IPS DF 6.9 (cell line): ENCODE measurements at regions not wholly inside any gene's neighbourhood (a gene's known extent, or its start where the extent isn't known, plus 50 kb on each side); places are given as distances from the start of the nearest gene placed in this dataset.
"Not testable (repeated sequence)": the region's sequence is repeated elsewhere in the genome, so short reads cannot be mapped to it uniquely, and the experiment has no call there.

Experiments used
- DNase-seq: peaks from one replicate; pipeline ENCODE4 v3.0.0-alpha.2; 2013; ENCODE audit warnings: low read depth, low spot score
- H3K27ac ChIP-seq: one replicate; pipeline ENCODE4 v1.5.1; 2013; ENCODE audit warnings: low read length, control low read depth
- H3K27me3 ChIP-seq: 2 replicates; pipeline ENCODE4 v1.6.1; 2013; ENCODE audit warnings: mild to moderate bottlenecking, low read length; ENCODE audit not compliant: control insufficient read depth, insufficient read depth
- H3K36me3 ChIP-seq: 2 replicates; pipeline ENCODE4 v1.6.1; 2013; ENCODE audit warnings: low read length; ENCODE audit not compliant: control insufficient read depth, insufficient read depth
- H3K4me1 ChIP-seq: 2 replicates; pipeline ENCODE4 v1.6.1; 2013; ENCODE audit warnings: low read length; ENCODE audit not compliant: control insufficient read depth, insufficient read depth
- H3K4me3 ChIP-seq: 2 replicates; pipeline ENCODE4 v1.5.1; 2013; ENCODE audit warnings: mild to moderate bottlenecking, low read length
- H3K9me3 ChIP-seq: 2 replicates; pipeline ENCODE4 v1.6.1; 2013; ENCODE audit warnings: low read length, inconsistent platforms; ENCODE audit not compliant: control insufficient read depth, insufficient read depth
- WGBS: extraction: QIAGEN DNeasy Blood & Tissue Kit; methylation state at CpG from one replicate; pipeline ENCODE4 v1.1.7; 2013; ENCODE audit warnings: mixed read lengths, missing lambda C conversion rate; ENCODE audit not compliant: insufficient read length, insufficient coverage; 5-methylcytosine and 5-hydroxymethylcytosine counted together

DNA sequence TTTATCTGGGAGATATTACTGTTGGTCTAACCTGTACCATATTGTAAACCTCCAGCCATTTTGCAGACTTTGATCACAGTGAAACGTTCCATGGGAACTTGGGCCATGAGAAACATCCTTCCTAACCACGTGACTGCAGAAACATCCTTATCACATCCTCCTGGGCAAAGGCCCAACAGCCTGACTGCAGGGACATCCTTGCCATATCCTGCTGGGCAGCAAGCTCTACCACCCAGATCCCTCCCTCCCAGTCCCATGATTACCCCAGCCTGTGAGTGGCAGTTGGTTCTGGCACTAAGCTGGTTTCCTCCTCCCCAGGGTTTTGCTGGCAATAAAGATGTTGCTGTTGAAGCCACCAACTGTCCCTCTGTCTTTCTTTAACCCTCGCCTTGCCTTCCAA, 201.2 kb downstream of the POTEC start:
- not testable (repeated sequence) for H3K4me3 ChIP-seq, H3K36me3 ChIP-seq, DNase-seq, H3K27ac ChIP-seq, H3K27me3 ChIP-seq, H3K9me3 ChIP-seq, H3K4me1 ChIP-seq
- no CpG with 5 or more reads among the region's 3 CpGs for WGBS

DNA sequence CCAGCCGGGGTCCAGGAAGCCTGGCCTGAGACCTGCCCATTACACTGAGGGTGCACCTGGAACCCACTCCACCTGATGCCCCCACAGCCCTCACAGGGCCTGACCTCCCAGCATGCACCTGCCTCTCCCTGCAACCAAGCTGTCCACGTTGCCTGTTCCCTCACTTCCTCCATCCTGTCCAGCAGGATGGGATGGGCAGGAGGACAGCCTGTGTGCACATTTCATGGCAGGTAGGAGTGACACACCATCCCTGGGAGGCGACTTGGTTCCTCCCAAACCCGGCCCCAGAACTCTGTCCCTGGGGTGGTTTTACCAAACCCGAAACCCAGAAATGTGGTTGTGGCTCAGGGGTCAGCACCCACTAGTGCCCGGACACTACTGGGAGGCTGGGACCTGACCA, 203.8 kb upstream of the ZNF519 start:
- not testable (repeated sequence) for DNase-seq, H3K9me3 ChIP-seq, H3K4me3 ChIP-seq, H3K27ac ChIP-seq, H3K27me3 ChIP-seq, H3K36me3 ChIP-seq, H3K4me1 ChIP-seq
- no CpG with 5 or more reads among the region's 6 CpGs for WGBS

DNA sequence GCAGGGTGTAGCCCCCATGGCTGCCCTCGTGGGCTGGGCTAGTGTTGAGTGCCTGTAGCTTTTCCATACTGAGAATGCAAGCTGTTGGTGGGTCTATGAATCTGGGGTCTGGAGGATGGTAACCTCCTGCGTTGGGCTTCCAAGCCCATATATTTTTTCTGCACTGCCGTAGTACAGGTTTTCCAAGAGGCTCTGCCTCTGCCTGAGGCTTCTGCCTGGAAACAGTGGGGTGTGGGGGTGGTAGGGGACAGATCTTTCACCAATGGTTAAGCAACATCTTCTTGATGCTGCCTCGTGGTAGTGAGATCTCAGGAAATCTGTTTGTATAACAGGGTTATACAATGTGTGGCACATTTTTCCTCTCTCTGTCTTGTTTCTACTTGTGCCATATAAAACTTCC, 189.0 kb upstream of the ZNF519 start:
- H3K9me3 ChIP-seq, H3K27ac ChIP-seq, H3K27me3 ChIP-seq, H3K4me1 ChIP-seq, H3K4me3 ChIP-seq, H3K36me3 ChIP-seq, DNase-seq: not testable (repeated sequence)
- no CpG with 5 or more reads among the region's 4 CpGs for WGBS

DNA sequence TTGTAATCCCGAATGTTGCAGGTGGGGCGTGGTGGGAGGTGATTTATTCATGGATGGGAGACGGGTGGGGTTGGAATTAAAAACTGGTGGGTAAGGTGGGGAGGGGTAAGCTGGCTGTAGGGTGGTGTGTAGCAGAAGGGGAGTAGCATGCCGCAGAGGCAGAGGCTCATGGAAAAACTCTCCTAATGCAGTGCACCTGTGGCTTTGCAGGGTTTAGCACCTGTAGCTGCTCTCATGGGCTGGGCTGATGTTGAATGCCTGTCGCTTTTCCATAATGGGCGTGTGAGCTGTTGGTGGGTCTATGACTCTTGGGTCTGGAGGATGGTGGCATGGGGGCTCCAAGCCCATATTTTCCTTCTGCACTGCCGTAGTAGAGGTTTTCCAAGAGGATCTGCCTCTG, 169.0 kb upstream of the ZNF519 start:
- not testable (repeated sequence) for H3K27ac ChIP-seq, DNase-seq, H3K4me3 ChIP-seq, H3K4me1 ChIP-seq, H3K36me3 ChIP-seq, H3K27me3 ChIP-seq, H3K9me3 ChIP-seq
- WGBS: no CpG with 5 or more reads among the region's 7 CpGs

DNA sequence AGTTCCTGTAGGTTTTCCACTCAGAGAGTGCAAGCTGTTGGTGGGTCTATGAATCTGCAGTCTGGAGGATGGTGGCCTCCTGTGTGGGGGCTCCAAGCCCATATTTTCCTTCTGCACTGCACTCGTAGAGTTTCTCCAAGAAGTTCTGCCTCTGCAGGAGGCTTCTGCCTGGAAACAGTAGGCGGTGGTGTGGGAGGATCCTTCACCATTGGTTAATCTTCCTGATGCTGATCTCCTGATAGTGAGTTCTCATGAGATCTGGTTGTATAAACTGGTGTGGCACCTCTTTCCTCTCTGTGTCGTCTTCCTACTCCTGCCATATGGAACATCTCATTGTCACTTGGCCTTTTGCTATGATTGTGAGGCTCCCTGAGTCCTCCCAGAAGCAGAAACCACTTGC, 162.8 kb upstream of the ZNF519 start:
- H3K27ac ChIP-seq, H3K36me3 ChIP-seq, H3K27me3 ChIP-seq, H3K9me3 ChIP-seq, H3K4me3 ChIP-seq, DNase-seq, H3K4me1 ChIP-seq: not testable (repeated sequence)
- no CpG with 5 or more reads among the region's 3 CpGs for WGBS

DNA sequence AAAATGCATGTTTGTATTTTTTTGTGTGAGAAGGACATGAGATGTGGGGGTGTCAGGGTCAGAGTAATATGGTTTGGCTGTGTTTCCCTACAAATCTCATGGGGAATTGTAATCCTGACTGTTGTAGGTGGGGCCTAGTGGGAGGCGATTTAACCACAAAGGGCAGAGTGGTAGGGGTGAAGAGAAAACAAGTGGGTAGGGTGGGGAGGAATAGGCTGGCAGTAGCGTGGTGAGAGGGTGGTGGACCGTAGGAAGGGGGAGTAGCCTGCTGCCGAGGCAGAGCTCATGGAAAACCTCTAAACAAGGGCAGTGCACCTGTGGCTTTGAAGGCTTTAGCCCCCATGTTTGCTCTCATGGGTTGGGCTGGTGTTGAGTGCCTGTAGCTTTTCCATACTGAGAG, 152.8 kb upstream of the ZNF519 start:
- no CpG with 5 or more reads among the region's 4 CpGs for WGBS
- Histone ChIP-seq H3K27me3 (no peaks in the 10 kb centered on the region), H3K36me3 (no peaks in the 10 kb centered on the region), H3K9me3 (no peaks in the 10 kb centered on the region), H3K4me3 (no peak overlapping the region), H3K27ac (no peak overlapping the region), H3K4me1 (no peaks in the 10 kb centered on the region)
- no peak for DNase-seq

DNA sequence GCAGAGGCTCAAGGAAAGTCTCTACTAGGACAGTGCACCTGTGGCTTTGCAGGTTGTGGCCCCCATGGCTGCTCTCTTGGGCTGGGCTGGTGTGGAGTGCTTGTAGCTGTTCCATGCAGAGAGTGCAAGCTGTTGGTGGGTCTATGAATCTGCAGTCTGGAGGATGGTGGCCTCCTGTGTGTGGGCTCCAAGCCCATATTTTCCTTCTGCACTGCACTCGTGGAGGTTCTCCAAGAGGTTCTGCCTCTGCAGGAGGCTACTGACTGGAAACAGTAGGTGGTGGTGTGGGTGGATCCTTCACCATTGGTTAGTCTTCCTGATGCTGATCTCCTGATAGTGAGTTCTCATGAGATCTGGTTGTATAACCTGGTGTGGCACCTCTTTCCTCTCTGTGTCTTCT, 143.2 kb upstream of the ZNF519 start:
- WGBS: no CpG with 5 or more reads among the region's 1 CpG
- H3K36me3 ChIP-seq: not testable (repeated sequence)

DNA sequence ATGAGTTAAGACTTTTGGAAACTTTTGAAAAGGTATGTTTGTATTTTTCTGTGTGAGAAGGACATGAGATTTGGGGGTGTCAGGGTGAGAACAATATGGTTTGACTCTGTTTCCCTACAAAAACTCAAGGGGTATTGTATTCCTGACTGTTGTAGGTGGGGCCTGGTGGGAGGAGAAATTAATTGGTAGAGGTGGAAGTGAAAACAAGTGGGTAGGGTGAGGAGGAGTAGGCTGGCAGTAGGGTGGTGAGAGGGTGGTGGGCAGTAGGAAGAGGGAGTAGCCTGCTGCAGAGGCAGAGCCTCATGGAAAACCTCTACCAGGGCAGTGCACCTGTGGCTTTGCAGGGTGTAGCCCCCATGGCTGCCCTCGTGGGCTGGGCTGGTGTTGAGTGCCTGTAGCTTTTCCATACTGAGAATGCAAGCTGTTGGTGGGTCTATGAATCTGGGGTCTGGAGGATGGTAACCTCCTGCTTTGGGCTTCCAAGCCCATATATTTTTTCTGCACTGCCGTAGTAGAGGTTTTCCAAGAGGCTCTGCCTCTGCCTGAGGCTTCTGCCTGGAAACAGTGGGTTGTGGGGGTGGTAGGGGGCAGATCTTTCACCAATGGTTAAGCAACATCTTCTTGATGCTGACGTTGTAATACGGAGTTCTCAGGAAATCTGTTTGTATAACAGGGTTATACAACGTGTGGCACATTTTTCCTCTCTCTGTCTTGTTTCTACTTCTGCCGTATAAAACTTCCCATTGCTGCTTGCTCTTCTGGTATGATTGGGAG, 133.6 kb upstream of the ZNF519 start:
- whole genome bisulfite sequencing: no CpG with 5 or more reads among the region's 6 CpGs
- not testable (repeated sequence) for H3K36me3 ChIP-seq, DNase-seq, H3K4me1 ChIP-seq, H3K27ac ChIP-seq, H3K27me3 ChIP-seq, H3K9me3 ChIP-seq, H3K4me3 ChIP-seq

More for the DNA sequence above, 143.2 kb upstream of the ZNF519 start:
- not testable (repeated sequence) for H3K4me3 ChIP-seq, H3K4me1 ChIP-seq, H3K9me3 ChIP-seq, DNase-seq, H3K27ac ChIP-seq, H3K27me3 ChIP-seq

DNA sequence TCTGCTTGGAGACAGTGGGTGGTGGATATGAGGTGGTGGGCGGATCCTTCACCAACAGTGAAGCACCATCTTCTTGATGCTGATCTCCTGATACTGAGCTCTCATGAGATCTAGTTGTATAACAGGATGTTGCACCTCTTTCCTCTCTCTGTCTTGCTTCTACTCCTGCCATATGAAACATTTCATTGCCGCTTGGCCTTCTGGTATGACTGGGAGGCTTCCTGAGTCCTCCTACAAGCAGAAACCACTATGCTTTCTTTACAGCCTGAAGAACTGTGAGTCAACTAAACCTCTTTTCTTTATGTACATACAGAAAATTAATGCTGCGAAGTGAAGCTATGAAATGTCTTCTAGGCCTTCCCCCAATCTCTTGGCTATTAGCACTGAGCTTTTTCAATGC, 130.6 kb upstream of the ZNF519 start:
- not testable (repeated sequence) for H3K9me3 ChIP-seq, H3K27me3 ChIP-seq, DNase-seq, H3K4me3 ChIP-seq, H3K4me1 ChIP-seq, H3K36me3 ChIP-seq, H3K27ac ChIP-seq
- no CpG with 5 or more reads among the region's 3 CpGs for WGBS

DNA sequence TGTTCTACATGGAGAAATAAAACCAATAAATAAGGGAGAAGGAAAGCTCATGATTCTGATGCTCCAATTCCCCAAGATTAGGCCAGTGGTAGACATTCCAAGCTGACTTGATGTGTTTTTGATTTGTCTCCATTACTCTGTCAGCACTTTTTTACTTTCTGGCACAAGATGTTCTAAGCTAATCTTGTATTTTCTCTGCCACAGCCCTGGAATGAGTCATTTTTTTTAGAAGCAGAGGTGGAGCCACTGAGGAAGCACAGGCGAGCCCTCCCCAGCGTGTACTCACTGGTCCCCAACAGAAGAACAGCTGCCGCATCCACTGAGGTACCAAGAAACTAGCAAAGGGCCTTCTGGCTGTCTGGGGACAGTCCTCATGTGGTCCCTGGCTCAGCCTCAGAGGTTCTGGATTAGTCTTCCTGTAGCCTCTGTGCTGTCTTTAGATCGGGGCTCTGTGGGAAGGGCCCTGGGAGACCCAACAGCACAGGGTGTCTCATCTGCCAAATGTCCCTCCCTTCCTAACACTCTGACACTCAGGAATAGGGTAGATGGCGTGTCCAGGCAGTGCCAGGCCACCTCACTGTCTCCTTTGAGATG, 117.9 kb upstream of the ZNF519 start:
- not testable (repeated sequence) for H3K36me3 ChIP-seq, H3K27me3 ChIP-seq, DNase-seq, H3K27ac ChIP-seq, H3K4me1 ChIP-seq, H3K9me3 ChIP-seq, H3K4me3 ChIP-seq
- no CpG with 5 or more reads among the region's 5 CpGs for WGBS

DNA sequence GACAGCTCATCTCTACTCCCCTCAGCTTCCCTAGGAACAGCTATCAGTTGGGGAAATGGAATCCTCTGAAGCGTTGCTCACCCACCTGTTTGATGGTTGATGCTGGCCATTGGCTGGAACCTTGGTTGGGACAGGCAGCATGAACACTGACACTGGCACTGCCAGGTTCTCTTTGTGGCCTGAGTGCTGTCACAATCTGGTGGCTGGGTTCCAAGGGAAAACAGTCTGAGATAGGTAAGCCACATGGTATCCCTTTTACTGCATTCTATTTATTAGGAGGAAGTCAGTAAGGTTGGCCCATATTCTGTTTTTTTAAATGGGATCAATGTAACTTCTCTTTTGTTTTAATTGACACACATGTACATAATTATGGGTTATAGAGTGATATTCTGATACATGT, 107.0 kb upstream of the ZNF519 start:
- H3K4me3 ChIP-seq, DNase-seq, H3K27me3 ChIP-seq, H3K36me3 ChIP-seq, H3K9me3 ChIP-seq, H3K27ac ChIP-seq, H3K4me1 ChIP-seq: not testable (repeated sequence)
- no CpG with 5 or more reads among the region's 1 CpG for WGBS
